AG04449 (cell line): ENCODE measurements at regions not wholly inside any gene's neighbourhood (a gene's known extent, or its start where the extent isn't known, plus 50 kb on each side); places are given as distances from the start of the nearest gene placed in this dataset.

ENCODE experiments used
- CTCF ChIA-PET: fragments of 350-600 bp; formaldehyde crosslinking; extraction: SDS; loops from one replicate; lab custom pipeline; 2021; ENCODE audit warnings: antibody characterized with exemption; lab: Yijun Ruan, JAX
- POLR2A ChIA-PET: fragments of 400-600, 350-600 bp; formaldehyde crosslinking; extraction: SDS; loops from one replicate; lab custom pipeline; 2020; ENCODE audit warnings: antibody characterized with exemption, inconsistent platforms; lab: Yijun Ruan, JAX
- DNase-seq: peaks from one replicate; pipeline ENCODE4 v3.0.0-alpha.2; 2010; ENCODE audit warnings: low read depth, low spot score
- H3K4me3 ChIP-seq: 2 replicates; pipeline ENCODE4 v1.5.1; 2011; ENCODE audit warnings: low read depth, mild to moderate bottlenecking, control low read depth, low read length
- CTCF ChIP-seq: IDR thresholded peaks from one replicate; pipeline ENCODE4 v1.5.1; 2011; ENCODE audit warnings: mild to moderate bottlenecking, moderate library complexity, low read length, control low read depth, inconsistent platforms; ENCODE audit not compliant: insufficient read depth; ENCODE audit errors: missing control alignments

GRCh38 chr10:47053081-47053798 lies 142.0 kb downstream of the PTPN20 start:
- no peak for DNase-seq
- POLR2A ChIA-PET = no interaction called here
- no peak for TF ChIP-seq CTCF
- CTCF ChIA-PET = interaction anchor here (3.6 kb wide), 1 partner anchor 259 kb away, joined by 18 read pairs; no protein-coding TSS in a partner anchor
- no peak overlapping the region for H3K4me3 ChIP-seq

- POLR2A ChIA-PET = no interaction called here
- no peak for DNase-seq
- TF ChIP-seq CTCF = no peak
- CTCF ChIA-PET = interaction anchor here (2.5 to 3.6 kb wide), 2 partner anchors 9 to 257 kb away, joined by 15 to 18 read pairs; no protein-coding TSS in a partner anchor
- H3K4me3 ChIP-seq = no peak overlapping the region
Measured at GRCh38 chr10:47054974-47055373, 143.7 kb downstream of the PTPN20 start.

- POLR2A ChIA-PET = no interaction called here
- DNase-seq = no peak
- TF ChIP-seq CTCF = no peak
- H3K4me3 ChIP-seq = no peak overlapping the region
- CTCF ChIA-PET = interaction anchor here (2.5 to 3.6 kb wide), 2 partner anchors 9 to 256 kb away, joined by 15 to 18 read pairs; no protein-coding TSS in a partner anchor
Measured at GRCh38 chr10:47055386-47056246, 144.4 kb downstream of the PTPN20 start.

- CTCF ChIA-PET = interaction anchor here (2.5 to 3.6 kb wide), 2 partner anchors 10 to 256 kb away, joined by 15 to 18 read pairs; no protein-coding TSS in a partner anchor
- no peak for DNase-seq
- no peak overlapping the region for H3K4me3 ChIP-seq
- POLR2A ChIA-PET = no interaction called here
- TF ChIP-seq CTCF = no peak
Measured at GRCh38 chr10:47056247-47056510, 145.0 kb downstream of the PTPN20 start.

- ChIA-PET CTCF (no interaction called here), POLR2A (no interaction called here)
- TF ChIP-seq CTCF = no peak
- no peak overlapping the region for H3K4me3 ChIP-seq
- no peak for DNase-seq
Measured at GRCh38 chr10:47057471-47057870, 146.2 kb downstream of the PTPN20 start.
